H9 (cell line): ENCODE measurements at regions not wholly inside any gene's neighbourhood (a gene's known extent, or its start where the extent isn't known, plus 50 kb on each side); places are given as distances from the start of the nearest gene placed in this dataset.

Source experiments
- DNase-seq: peaks from one replicate; pipeline ENCODE4 v3.0.0-alpha.2; 2017
- H2AFZ ChIP-seq: one replicate; pipeline ENCODE4 v1.6.1; 2013; ENCODE audit warnings: mild to moderate bottlenecking, low read length, control low read depth, moderate library complexity
- H2AK5ac ChIP-seq: 2 replicates; pipeline ENCODE4 v1.6.1; 2013; ENCODE audit warnings: low read length, control low read depth, mixed read lengths; ENCODE audit not compliant: insufficient read length
- H2BK120ac ChIP-seq: one replicate; pipeline ENCODE4 v1.6.1; 2013; ENCODE audit warnings: low read depth, mild to moderate bottlenecking, low read length, control low read depth, inconsistent platforms; ENCODE audit not compliant: poor library complexity, severe bottlenecking
- H2BK12ac ChIP-seq: 2 replicates; pipeline ENCODE4 v1.6.1; 2013; ENCODE audit warnings: low read length, control low read depth, mixed read lengths, low read depth; ENCODE audit not compliant: insufficient read length
- H2BK15ac ChIP-seq: 2 replicates; pipeline ENCODE4 v1.6.1; 2013; ENCODE audit warnings: low read depth, low read length, control low read depth
- H2BK20ac ChIP-seq: one replicate; pipeline ENCODE4 v1.6.1; 2013; ENCODE audit warnings: low read depth, mild to moderate bottlenecking, low read length, control low read depth, inconsistent platforms; ENCODE audit not compliant: poor library complexity, severe bottlenecking
- H2BK5ac ChIP-seq: 2 replicates; pipeline ENCODE4 v1.6.1; 2013; ENCODE audit warnings: low read length, control low read depth, mixed read lengths; ENCODE audit not compliant: insufficient read length
- H3K14ac ChIP-seq: 2 replicates; pipeline ENCODE4 v1.6.1; 2013; ENCODE audit warnings: low read length, control low read depth; ENCODE audit not compliant: insufficient read depth
- H3K18ac ChIP-seq: 2 replicates; pipeline ENCODE4 v1.6.1; 2013; ENCODE audit warnings: low read depth, mild to moderate bottlenecking, mixed read lengths, low read length, control low read depth; ENCODE audit not compliant: insufficient read length
- H3K23ac ChIP-seq: 2 replicates; pipeline ENCODE4 v1.6.1; 2013; ENCODE audit warnings: low read length, control low read depth, mixed read lengths, low read depth; ENCODE audit not compliant: insufficient read length
- H3K23me2 ChIP-seq: 2 replicates; pipeline ENCODE4 v1.6.1; 2013; ENCODE audit warnings: low read depth, mild to moderate bottlenecking, mixed read lengths, low read length, control low read depth; ENCODE audit not compliant: insufficient read length, poor library complexity, severe bottlenecking
- H3K27ac ChIP-seq: 2 replicates; pipeline ENCODE4 v1.5.1; 2013; ENCODE audit warnings: low read length, control low read depth, mixed read lengths, low read depth; ENCODE audit not compliant: insufficient read length
- H3K27me3 ChIP-seq: 2 replicates; pipeline ENCODE4 v1.6.1; 2013; ENCODE audit warnings: low read length, control low read depth, inconsistent platforms; ENCODE audit not compliant: insufficient read depth
- H3K4ac ChIP-seq: 2 replicates; pipeline ENCODE4 v1.6.1; 2013; ENCODE audit warnings: low read depth, mild to moderate bottlenecking, control low read depth, inconsistent platforms, low read length, moderate library complexity
- H3K4me1 ChIP-seq: 2 replicates; pipeline ENCODE4 v1.6.1; 2013; ENCODE audit warnings: low read length, control low read depth, inconsistent platforms; ENCODE audit not compliant: insufficient read depth
- H3K4me2 ChIP-seq: 2 replicates; pipeline ENCODE4 v1.6.1; 2013; ENCODE audit warnings: low read length, control low read depth, mixed read lengths; ENCODE audit not compliant: insufficient read length, insufficient read depth
- H3K56ac ChIP-seq: 2 replicates; pipeline ENCODE4 v1.6.1; 2013; ENCODE audit warnings: low read depth, mild to moderate bottlenecking, mixed read lengths, low read length, control low read depth; ENCODE audit not compliant: insufficient read length
- H3K79me1 ChIP-seq: 2 replicates; pipeline ENCODE4 v1.6.1; 2013; ENCODE audit warnings: low read depth, mild to moderate bottlenecking, moderate library complexity, low read length, control low read depth, inconsistent platforms; ENCODE audit not compliant: insufficient read depth, poor library complexity, severe bottlenecking
- H3K79me2 ChIP-seq: 2 replicates; pipeline ENCODE4 v1.6.1; 2013; ENCODE audit warnings: low read length, control low read depth, inconsistent platforms; ENCODE audit not compliant: insufficient read depth
- H3K9ac ChIP-seq: 2 replicates; pipeline ENCODE4 v1.6.1; 2013; ENCODE audit warnings: low read length, control low read depth, mixed read lengths; ENCODE audit not compliant: insufficient read length; ENCODE audit errors: extremely low read depth
- H3K9me3 ChIP-seq: one replicate; pipeline ENCODE4 v1.6.1; 2013; ENCODE audit warnings: low read depth, low read length, inconsistent platforms; ENCODE audit not compliant: control insufficient read depth
- H3T11ph ChIP-seq: one replicate; pipeline ENCODE4 v1.6.1; 2013; ENCODE audit warnings: mild to moderate bottlenecking, low read length, control low read depth, inconsistent platforms
- H4K20me1 ChIP-seq: one replicate; pipeline ENCODE4 v1.6.1; 2013; ENCODE audit not compliant: control insufficient read depth, insufficient read length, insufficient read depth
- H4K5ac ChIP-seq: 2 replicates; pipeline ENCODE4 v1.6.1; 2013; ENCODE audit warnings: low read depth, mild to moderate bottlenecking, mixed read lengths, low read length, control low read depth; ENCODE audit not compliant: insufficient read length
- H4K8ac ChIP-seq: replicated peaks from 2 replicates; pipeline ENCODE4 v1.6.1; 2013; ENCODE audit warnings: low read length, control low read depth, mixed read lengths, low read depth; ENCODE audit not compliant: insufficient read length
- H4K91ac ChIP-seq: 2 replicates; pipeline ENCODE4 v1.6.1; 2013; ENCODE audit warnings: low read depth, mild to moderate bottlenecking, moderate library complexity, mixed read lengths, low read length, control low read depth; ENCODE audit not compliant: insufficient read length
- H3K27ac Mint-ChIP-seq, 3 experiments: 2 replicates in 2 of 3; 3 replicates in 1 of 3; pipeline ENCODE4 v1.8.0; 2020 to 2021; ENCODE audit warnings: mixed read lengths in 3 of 3, mild to moderate bottlenecking in 1 of 3, moderate library complexity in 1 of 3
- H3K27me3 Mint-ChIP-seq: 2 replicates; pipeline ENCODE4 v1.8.0; 2021; ENCODE audit warnings: low read depth, mild to moderate bottlenecking, moderate library complexity, mixed read lengths
- H3K36me3 Mint-ChIP-seq, 3 experiments: 2 replicates in 2 of 3; 3 replicates in 1 of 3; pipeline ENCODE4 v1.8.0; 2020 to 2021; ENCODE audit warnings: low read depth in 3 of 3, mixed read lengths in 3 of 3; ENCODE audit not compliant: insufficient read depth in 1 of 3
- H3K4me1 Mint-ChIP-seq, 2 experiments: 2 replicates each; pipeline ENCODE4 v1.8.0; 2020; ENCODE audit warnings: mixed read lengths in 2 of 2
- H3K4me3 Mint-ChIP-seq, 2 experiments: 2 replicates in 1 of 2; 3 replicates in 1 of 2; pipeline ENCODE4 v1.8.0; 2020 to 2021; ENCODE audit warnings: mild to moderate bottlenecking in 2 of 2, mixed read lengths in 2 of 2, moderate library complexity in 1 of 2
- H3K9me3 Mint-ChIP-seq, 2 experiments: 2 replicates in 1 of 2; 3 replicates in 1 of 2; pipeline ENCODE4 v1.8.0; 2020; ENCODE audit warnings: mild to moderate bottlenecking in 2 of 2, mixed read lengths in 2 of 2, moderate library complexity in 1 of 2
- WGBS: extraction: QIAGEN DNeasy Blood & Tissue Kit; methylation state at CpG from one replicate; pipeline ENCODE4 v1.1.7; 2013; ENCODE audit warnings: missing lambda C conversion rate, low lambda C conversion rate, mixed read lengths; ENCODE audit not compliant: insufficient read length; ENCODE audit errors: extremely low coverage; 5-methylcytosine and 5-hydroxymethylcytosine counted together
- TF ChIP-seq, protein P1 (sequence below): fragments of 200-600 bp; sonication (generic); conservative IDR thresholded peaks from 3 replicates; pipeline ENCODE4 v1.8.0; 2021; ENCODE audit warnings: antibody characterized with exemption, mild to moderate bottlenecking

DNA sequence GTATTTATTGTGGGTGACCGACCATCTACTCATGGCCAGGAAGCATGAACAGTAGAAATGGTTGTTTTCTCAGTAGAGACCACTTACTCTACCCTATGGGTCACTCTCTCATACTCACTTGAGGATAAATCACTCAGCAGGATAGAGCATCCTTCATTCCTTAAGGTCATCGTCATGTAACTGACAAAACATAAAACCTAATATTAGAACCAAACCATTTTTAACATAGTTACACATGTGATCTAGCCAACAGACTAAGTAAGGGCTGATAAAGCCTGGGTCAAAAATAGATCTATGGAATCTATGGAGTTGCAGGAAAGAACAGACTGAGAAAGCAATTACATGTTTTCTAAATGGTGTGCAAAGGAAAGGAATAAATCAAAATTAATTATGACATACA is 769.1 kb downstream of the NTRK3 start:
- Mint-ChIP-seq H3K36me3 (no peaks in the 10 kb centered on the region), H3K27me3 (no peaks in the 10 kb centered on the region), H3K4me3 (no peak overlapping the region), H3K27ac (no peak overlapping the region), H3K9me3 (no peaks in the 10 kb centered on the region), H3K4me1 (no peaks in the 10 kb centered on the region)
- no peak overlapping the region for H3K9ac ChIP-seq
- no peak overlapping the region for H2BK20ac ChIP-seq
- H3K27ac ChIP-seq: no peak overlapping the region
- no peak overlapping the region for H3K18ac ChIP-seq
- no peak overlapping the region for H3K4ac ChIP-seq
- H2BK5ac ChIP-seq: no peak overlapping the region
- H2BK12ac ChIP-seq: no peak overlapping the region
- no peaks in the 10 kb centered on the region for H3K79me1 ChIP-seq
- no peak overlapping the region for H4K5ac ChIP-seq
- no peak overlapping the region for H2AK5ac ChIP-seq
- no peaks in the 10 kb centered on the region for H3K23me2 ChIP-seq
- TF ChIP-seq, protein P1, sequence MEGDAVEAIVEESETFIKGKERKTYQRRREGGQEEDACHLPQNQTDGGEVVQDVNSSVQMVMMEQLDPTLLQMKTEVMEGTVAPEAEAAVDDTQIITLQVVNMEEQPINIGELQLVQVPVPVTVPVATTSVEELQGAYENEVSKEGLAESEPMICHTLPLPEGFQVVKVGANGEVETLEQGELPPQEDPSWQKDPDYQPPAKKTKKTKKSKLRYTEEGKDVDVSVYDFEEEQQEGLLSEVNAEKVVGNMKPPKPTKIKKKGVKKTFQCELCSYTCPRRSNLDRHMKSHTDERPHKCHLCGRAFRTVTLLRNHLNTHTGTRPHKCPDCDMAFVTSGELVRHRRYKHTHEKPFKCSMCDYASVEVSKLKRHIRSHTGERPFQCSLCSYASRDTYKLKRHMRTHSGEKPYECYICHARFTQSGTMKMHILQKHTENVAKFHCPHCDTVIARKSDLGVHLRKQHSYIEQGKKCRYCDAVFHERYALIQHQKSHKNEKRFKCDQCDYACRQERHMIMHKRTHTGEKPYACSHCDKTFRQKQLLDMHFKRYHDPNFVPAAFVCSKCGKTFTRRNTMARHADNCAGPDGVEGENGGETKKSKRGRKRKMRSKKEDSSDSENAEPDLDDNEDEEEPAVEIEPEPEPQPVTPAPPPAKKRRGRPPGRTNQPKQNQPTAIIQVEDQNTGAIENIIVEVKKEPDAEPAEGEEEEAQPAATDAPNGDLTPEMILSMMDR: no peak
- H3T11ph ChIP-seq: no peak overlapping the region
- no peak overlapping the region for H4K91ac ChIP-seq
- H2BK120ac ChIP-seq: no peak overlapping the region
- H3K9me3 ChIP-seq: no peaks in the 10 kb centered on the region
- H3K4me1 ChIP-seq: no peaks in the 10 kb centered on the region
- H3K56ac ChIP-seq: no peak overlapping the region
- H3K4me2 ChIP-seq: no peak overlapping the region
- H2BK15ac ChIP-seq: no peak overlapping the region
- H4K8ac ChIP-seq: no peak overlapping the region
- H3K27me3 ChIP-seq: no peaks in the 10 kb centered on the region
- no peak overlapping the region for H3K23ac ChIP-seq
- WGBS: no CpG with 5 or more reads among the region's 2 CpGs
- no peak overlapping the region for H2AFZ ChIP-seq
- no peak for DNase-seq
- no peak overlapping the region for H3K14ac ChIP-seq
- no peaks in the 10 kb centered on the region for H3K79me2 ChIP-seq
- H4K20me1 ChIP-seq: no peaks in the 10 kb centered on the region
